HEK293 (cell line): ENCODE measurements at regions not wholly inside any gene's neighbourhood (a gene's known extent, or its start where the extent isn't known, plus 50 kb on each side); places are given as distances from the start of the nearest gene placed in this dataset.

Experiments used
- CTCF ChIP-seq: fragments of 450-650 bp; formaldehyde crosslinking; IDR thresholded peaks from 2 replicates; pipeline ENCODE4 v1.5.1; 2016; ENCODE audit warnings: missing biosample characterization, missing genetic modification characterization
- ZNF366 ChIP-seq: fragments of 450-650 bp; formaldehyde crosslinking; conservative IDR thresholded peaks from 2 replicates; pipeline ENCODE4 v1.5.1; 2016; ENCODE audit warnings: missing biosample characterization, missing genetic modification characterization

GRCh38 chr5:3009605-3010004 is 258.1 kb upstream of the IRX2 start:
- TF ChIP-seq CTCF (tag by site-specific recombination) (no peak), ZNF366 (tag by site-specific recombination) (no peak)
